Fibroblast of lung (primary cell): ENCODE measurements at regions not wholly inside any gene's neighbourhood (a gene's known extent, or its start where the extent isn't known, plus 50 kb on each side); places are given as distances from the start of the nearest gene placed in this dataset.

ENCODE experiments used
- DNase-seq, 2 donors: peaks; one replicate each; pipeline versions ENCODE4 v3.0.0 to v3.0.0-alpha.2; 2010; ENCODE audit warnings: low read depth in 2 of 2
- H2AFZ ChIP-seq: 2 replicates; pipeline ENCODE4 v1.5.1; 2012; ENCODE audit warnings: low read length, control low read depth, inconsistent platforms
- H3K27ac ChIP-seq: 2 replicates; pipeline ENCODE4 v1.5.1; 2011; ENCODE audit warnings: low read length, control low read depth; ENCODE audit not compliant: insufficient read depth
- H3K27me3 ChIP-seq: 2 replicates; pipeline ENCODE4 v1.5.1; 2011; ENCODE audit warnings: mild to moderate bottlenecking, low read length; ENCODE audit not compliant: control insufficient read depth, insufficient read depth
- H3K36me3 ChIP-seq: 2 replicates; pipeline ENCODE4 v1.5.1; 2011; ENCODE audit warnings: low read length; ENCODE audit not compliant: control insufficient read depth, insufficient read depth
- H3K4me1 ChIP-seq: 2 replicates; pipeline ENCODE4 v1.5.1; 2011; ENCODE audit warnings: low read length; ENCODE audit not compliant: control insufficient read depth, insufficient read depth; ENCODE audit errors: extremely low read depth
- H3K4me2 ChIP-seq: 2 replicates; pipeline ENCODE4 v1.5.1; 2011; ENCODE audit warnings: low read length, control low read depth; ENCODE audit not compliant: insufficient read depth; ENCODE audit errors: extremely low read depth
- H3K4me3 ChIP-seq, 4 experiments: fragments of 200-600 bp in 1 of 4; sonication (generic) in 1 of 4; replicated peaks in 1 of 4; 2 replicates each; pipeline ENCODE4 v1.5.1; 2011 to 2016; ENCODE audit warnings: low read length in 4 of 4, low read depth in 3 of 4, mild to moderate bottlenecking in 3 of 4, control low read depth in 2 of 4, inconsistent platforms in 1 of 4, mixed read lengths in 1 of 4; ENCODE audit not compliant: insufficient read depth in 1 of 4; ENCODE audit errors: control extremely low read depth in 1 of 4
- H3K79me2 ChIP-seq: 2 replicates; pipeline ENCODE4 v1.5.1; 2012; ENCODE audit warnings: mild to moderate bottlenecking, low read length, inconsistent platforms; ENCODE audit not compliant: control insufficient read depth, insufficient read depth
- H3K9ac ChIP-seq: 2 replicates; pipeline ENCODE4 v1.5.1; 2011; ENCODE audit warnings: mild to moderate bottlenecking, low read length, control low read depth; ENCODE audit not compliant: insufficient read depth
- H3K9me3 ChIP-seq: 2 replicates; pipeline ENCODE4 v1.5.1; 2012; ENCODE audit warnings: low read depth, low read length; ENCODE audit not compliant: control insufficient read depth, insufficient read depth
- H4K20me1 ChIP-seq: 2 replicates; pipeline ENCODE4 v1.5.1; 2011; ENCODE audit warnings: low read length; ENCODE audit not compliant: control insufficient read depth, insufficient read depth; ENCODE audit errors: extremely low read depth
- CTCF ChIP-seq, 2 donors: IDR thresholded peaks in 1 of 2; conservative IDR thresholded peaks in 1 of 2; 1 replicate in 1 of 2; 2 replicates in 1 of 2; pipeline ENCODE4 v1.5.1; 2011 to 2012; ENCODE audit warnings: low read length in 2 of 2, control low read depth in 1 of 2, inconsistent platforms in 1 of 2, low read depth in 1 of 2, mild to moderate bottlenecking in 1 of 2
- EZH2 ChIP-seq: IDR thresholded peaks from 2 replicates; pipeline ENCODE4 v1.5.1; 2012; ENCODE audit warnings: low read length, control low read depth, mild to moderate bottlenecking; ENCODE audit errors: missing control alignments

GRCh38 chr11:109338131-109338530 is 83.9 kb upstream of the C11orf87 start:
- no peaks in the 10 kb centered on the region for H3K27me3 ChIP-seq
- no peaks in the 10 kb centered on the region for H4K20me1 ChIP-seq
- H3K4me1 ChIP-seq = no peaks in the 10 kb centered on the region
- peak in 1 of 2 donors; percentile 75 for DNase-seq
- H2AFZ ChIP-seq = no peak overlapping the region
- H3K36me3 ChIP-seq = no peaks in the 10 kb centered on the region
- no peaks in the 10 kb centered on the region for H3K9me3 ChIP-seq
- no peaks in the 10 kb centered on the region for H3K79me2 ChIP-seq
- no peak overlapping the region for H3K4me2 ChIP-seq
- no peak overlapping the region for H3K9ac ChIP-seq
- H3K27ac ChIP-seq = no peak overlapping the region
- TF ChIP-seq CTCF (conservative IDR thresholded peaks at IDR 0.05 in 1 of 2, IDR thresholded peaks at IDR 0.05 in 1 of 2; ENCODE audit: low read depth in 1 of 2, low read length in 2 of 2) (no peak), EZH2 (no peak)
- H3K4me3 ChIP-seq = no peak overlapping the region

- Histone ChIP-seq H3K9ac (no peak overlapping the region), H2AFZ (no peak overlapping the region), H3K9me3 (no peaks in the 10 kb centered on the region), H3K79me2 (no peaks in the 10 kb centered on the region), H3K4me2 (no peak overlapping the region), H3K27ac (no peak overlapping the region), H3K4me3 (no peak overlapping the region), H3K36me3 (no peaks in the 10 kb centered on the region), H3K4me1 (no peaks in the 10 kb centered on the region), H4K20me1 (no peaks in the 10 kb centered on the region), H3K27me3 (no peaks in the 10 kb centered on the region)
- TF ChIP-seq CTCF (conservative IDR thresholded peaks at IDR 0.05 in 1 of 2, IDR thresholded peaks at IDR 0.05 in 1 of 2; ENCODE audit: low read depth in 1 of 2, low read length in 2 of 2) (no peak), EZH2 (no peak)
- no peak for DNase-seq
Observed at GRCh38 chr11:109342261-109342660, 79.7 kb upstream of the C11orf87 start.

- no peak overlapping the region for H3K4me2 ChIP-seq
- H3K9ac ChIP-seq = no peak overlapping the region
- H3K27me3 ChIP-seq = no peaks in the 10 kb centered on the region
- H3K9me3 ChIP-seq = no peaks in the 10 kb centered on the region
- no peak overlapping the region for H3K27ac ChIP-seq
- H2AFZ ChIP-seq = no peak overlapping the region
- no peak overlapping the region for H3K4me3 ChIP-seq
- no peaks in the 10 kb centered on the region for H3K4me1 ChIP-seq
- no peaks in the 10 kb centered on the region for H3K79me2 ChIP-seq
- no peaks in the 10 kb centered on the region for H4K20me1 ChIP-seq
- no peak for DNase-seq
- no peaks in the 10 kb centered on the region for H3K36me3 ChIP-seq
- TF ChIP-seq EZH2 = no peak
- TF ChIP-seq CTCF (conservative IDR thresholded peaks at IDR 0.05 in 1 of 2, IDR thresholded peaks at IDR 0.05 in 1 of 2; ENCODE audit: low read depth in 1 of 2, low read length in 2 of 2) = no peak
Observed at GRCh38 chr11:109343242-109343641, 78.7 kb upstream of the C11orf87 start.
